Esophagus muscularis mucosa (tissue), 3 donors: ENCODE measurements at regions not wholly inside any gene's neighbourhood (a gene's known extent, or its start where the extent isn't known, plus 50 kb on each side); places are given as distances from the start of the nearest gene placed in this dataset.

ENCODE experiments used
- CTCF ChIP-seq, 3 experiments: fragments of 200-600 bp in 2 of 3; fragments of 450-650 bp in 1 of 3; sonication (generic) in 2 of 3; IDR thresholded peaks; one replicate each; pipeline ENCODE4 v1.5.1; 2017 to 2019; ENCODE audit warnings: antibody characterized with exemption in 3 of 3, mild to moderate bottlenecking in 2 of 3, moderate library complexity in 1 of 3
- EP300 ChIP-seq: sonication (generic); formaldehyde crosslinking; IDR thresholded peaks from one replicate; pipeline ENCODE4 v1.6.1; 2017; ENCODE audit warnings: antibody characterized with exemption

GRCh38 chr10:129004398-129004797, 462.6 kb upstream of the MGMT start:
- no peak for TF ChIP-seq CTCF (IDR thresholded peaks at IDR 0.05)
- no peak for TF ChIP-seq EP300
